Mesendoderm (in vitro differentiated cells): ENCODE measurements at regions not wholly inside any gene's neighbourhood (a gene's known extent, or its start where the extent isn't known, plus 50 kb on each side); places are given as distances from the start of the nearest gene placed in this dataset.

Experiments
- DNase-seq: peaks from one replicate; pipeline ENCODE4 v3.0.0; 2013
- H2AK5ac ChIP-seq: 2 replicates; pipeline ENCODE4 v1.6.1; 2013; ENCODE audit warnings: low read length, inconsistent platforms
- H2BK120ac ChIP-seq: 2 replicates; pipeline ENCODE4 v1.6.1; 2013; ENCODE audit warnings: low read depth, mild to moderate bottlenecking, low read length, moderate library complexity, mixed read lengths
- H2BK15ac ChIP-seq: replicated peaks from 2 replicates; pipeline ENCODE4 v1.6.1; 2013; ENCODE audit warnings: low read depth, mild to moderate bottlenecking, moderate library complexity
- H2BK5ac ChIP-seq: 2 replicates; pipeline ENCODE4 v1.6.1; 2013; ENCODE audit warnings: low read length, inconsistent platforms
- H3K18ac ChIP-seq: 2 replicates; pipeline ENCODE4 v1.6.1; 2013; ENCODE audit warnings: mild to moderate bottlenecking, low read length, mixed read lengths
- H3K23ac ChIP-seq: one replicate; pipeline ENCODE4 v1.6.1; 2013; ENCODE audit warnings: low read length
- H3K27ac ChIP-seq: 2 replicates; pipeline ENCODE4 v1.5.1; 2013; ENCODE audit warnings: low read depth, mild to moderate bottlenecking, inconsistent platforms, low read length, moderate library complexity
- H3K27me3 ChIP-seq: 2 replicates; pipeline ENCODE4 v1.6.1; 2013; ENCODE audit warnings: low read length, control low read depth, mild to moderate bottlenecking, inconsistent platforms; ENCODE audit not compliant: insufficient read depth, poor library complexity
- H3K36me3 ChIP-seq: 2 replicates; pipeline ENCODE4 v1.6.1; 2013; ENCODE audit warnings: low read length, inconsistent platforms; ENCODE audit not compliant: control insufficient read depth, insufficient read depth
- H3K4ac ChIP-seq: one replicate; pipeline ENCODE4 v1.6.1; 2013; ENCODE audit warnings: low read depth, mild to moderate bottlenecking, low read length, moderate library complexity
- H3K4me1 ChIP-seq: 2 replicates; pipeline ENCODE4 v1.6.1; 2013; ENCODE audit warnings: low read depth, low read length, inconsistent platforms; ENCODE audit not compliant: control insufficient read depth
- H3K4me2 ChIP-seq: 2 replicates; pipeline ENCODE4 v1.6.1; 2013; ENCODE audit warnings: low read length
- H3K4me3 ChIP-seq: 2 replicates; pipeline ENCODE4 v1.5.1; 2013; ENCODE audit warnings: mild to moderate bottlenecking, low read length
- H3K56ac ChIP-seq: one replicate; pipeline ENCODE4 v1.6.1; 2013; ENCODE audit warnings: low read length
- H3K79me1 ChIP-seq: 2 replicates; pipeline ENCODE4 v1.6.1; 2013; ENCODE audit warnings: low read length, inconsistent platforms
- H3K79me2 ChIP-seq: 2 replicates; pipeline ENCODE4 v1.6.1; 2013; ENCODE audit warnings: mild to moderate bottlenecking, low read length; ENCODE audit not compliant: control insufficient read depth, insufficient read depth
- H3K9ac ChIP-seq: 2 replicates; pipeline ENCODE4 v1.6.1; 2013; ENCODE audit warnings: low read length, inconsistent platforms
- H4K5ac ChIP-seq: one replicate; pipeline ENCODE4 v1.6.1; 2013; ENCODE audit warnings: low read length
- H4K8ac ChIP-seq: one replicate; pipeline ENCODE4 v1.6.1; 2013; ENCODE audit warnings: low read depth, mild to moderate bottlenecking, control low read depth, low read length, moderate library complexity
- WGBS: extraction: QIAGEN DNeasy Blood & Tissue Kit; methylation state at CpG from one replicate; pipeline ENCODE4 v1.1.7; 2013; ENCODE audit warnings: low lambda C conversion rate, missing lambda C conversion rate; ENCODE audit not compliant: insufficient coverage; ENCODE audit errors: extremely low coverage; 5-methylcytosine and 5-hydroxymethylcytosine counted together

- no peak overlapping the region for H4K5ac ChIP-seq
- no peak overlapping the region for H3K4ac ChIP-seq
- H4K8ac ChIP-seq, result no peak overlapping the region
- H2BK15ac ChIP-seq, result no peak overlapping the region
- H3K27me3 ChIP-seq, result no peaks in the 10 kb centered on the region
- no peak overlapping the region for H3K23ac ChIP-seq
- H3K18ac ChIP-seq, result no peak overlapping the region
- no peak overlapping the region for H3K9ac ChIP-seq
- no peak overlapping the region for H3K56ac ChIP-seq
- H2BK5ac ChIP-seq, result no peak overlapping the region
- H3K4me1 ChIP-seq, result no peaks in the 10 kb centered on the region
- no CpG with 5 or more reads among the region's 1 CpG for WGBS
- H3K79me1 ChIP-seq, result no peaks in the 10 kb centered on the region
- no peak overlapping the region for H3K4me2 ChIP-seq
- H2BK120ac ChIP-seq, result no peak overlapping the region
- H2AK5ac ChIP-seq, result no peak overlapping the region
- no peaks in the 10 kb centered on the region for H3K36me3 ChIP-seq
- no peak overlapping the region for H3K27ac ChIP-seq
- DNase-seq, result no peak
- H3K4me3 ChIP-seq, result no peak overlapping the region
- H3K79me2 ChIP-seq, result no peaks in the 10 kb centered on the region
These were observed 344.5 kb downstream of the LMX1A start for GRCh38 chr1:165011991-165012531.

- Histone ChIP-seq H2BK5ac (no peak overlapping the region), H2BK15ac (no peak overlapping the region), H3K79me2 (no peaks in the 10 kb centered on the region), H3K27me3 (no peaks in the 10 kb centered on the region), H3K23ac (no peak overlapping the region), H3K4me1 (no peaks in the 10 kb centered on the region), H2BK120ac (no peak overlapping the region), H4K5ac (no peak overlapping the region), H3K4ac (no peak overlapping the region), H4K8ac (no peak overlapping the region), H3K18ac (no peak overlapping the region), H3K79me1 (no peaks in the 10 kb centered on the region), H3K4me2 (no peak overlapping the region), H3K27ac (no peak overlapping the region), H3K9ac (no peak overlapping the region), H3K4me3 (no peak overlapping the region), H2AK5ac (no peak overlapping the region), H3K36me3 (no peaks in the 10 kb centered on the region), H3K56ac (no peak overlapping the region)
- WGBS, result no CpG with 5 or more reads among the region's 1 CpG
- no peak for DNase-seq
These were observed 345.3 kb downstream of the LMX1A start for GRCh38 chr1:165011186-165011585.

- Histone ChIP-seq H3K79me2 (no peaks in the 10 kb centered on the region), H3K4me2 (no peak overlapping the region), H3K79me1 (no peaks in the 10 kb centered on the region), H3K27me3 (no peaks in the 10 kb centered on the region), H3K18ac (no peak overlapping the region), H3K23ac (no peak overlapping the region), H2BK5ac (no peak overlapping the region), H3K9ac (no peak overlapping the region), H4K8ac (no peak overlapping the region), H3K36me3 (no peaks in the 10 kb centered on the region), H2AK5ac (no peak overlapping the region), H3K4me1 (no peaks in the 10 kb centered on the region), H4K5ac (no peak overlapping the region), H3K27ac (no peak overlapping the region), H3K4ac (no peak overlapping the region), H3K4me3 (no peak overlapping the region), H2BK120ac (no peak overlapping the region), H3K56ac (no peak overlapping the region), H2BK15ac (no peak overlapping the region)
- no CpG with 5 or more reads among the region's 3 CpGs for WGBS
- DNase-seq, result no peak
These were observed 346.0 kb downstream of the LMX1A start for GRCh38 chr1:165010418-165011070.

GRCh38 chr1:165006831-165007230 lies 349.7 kb downstream of the LMX1A start:
- no peak overlapping the region for H2BK5ac ChIP-seq
- no peaks in the 10 kb centered on the region for H3K36me3 ChIP-seq
- 100% methylated on average over 1 of the region's 7 CpGs for WGBS
- H2BK120ac ChIP-seq, result no peak overlapping the region
- no peak overlapping the region for H3K4ac ChIP-seq
- H3K9ac ChIP-seq, result no peak overlapping the region
- no peaks in the 10 kb centered on the region for H3K79me2 ChIP-seq
- H2BK15ac ChIP-seq, result no peak overlapping the region
- no peak overlapping the region for H3K23ac ChIP-seq
- H4K5ac ChIP-seq, result no peak overlapping the region
- H3K27ac ChIP-seq, result no peak overlapping the region
- no peak overlapping the region for H3K4me2 ChIP-seq
- no peak overlapping the region for H4K8ac ChIP-seq
- H3K27me3 ChIP-seq, result no peaks in the 10 kb centered on the region
- no peak overlapping the region for H2AK5ac ChIP-seq
- no peak overlapping the region for H3K4me3 ChIP-seq
- no peak overlapping the region for H3K18ac ChIP-seq
- no peak overlapping the region for H3K56ac ChIP-seq
- DNase-seq, result no peak
- no peaks in the 10 kb centered on the region for H3K4me1 ChIP-seq
- no peaks in the 10 kb centered on the region for H3K79me1 ChIP-seq

- no peak for DNase-seq
- Histone ChIP-seq H2BK15ac (no peak overlapping the region), H3K56ac (no peak overlapping the region), H4K8ac (no peak overlapping the region), H3K79me2 (no peaks in the 10 kb centered on the region), H2BK120ac (no peak overlapping the region), H3K4me3 (no peak overlapping the region), H3K18ac (no peak overlapping the region), H4K5ac (no peak overlapping the region), H3K4me1 (no peaks in the 10 kb centered on the region), H3K36me3 (no peaks in the 10 kb centered on the region), H3K27me3 (no peaks in the 10 kb centered on the region), H3K27ac (no peak overlapping the region), H3K79me1 (no peaks in the 10 kb centered on the region), H3K4me2 (no peak overlapping the region), H2AK5ac (no peak overlapping the region), H3K23ac (no peak overlapping the region), H3K4ac (no peak overlapping the region), H3K9ac (no peak overlapping the region), H2BK5ac (no peak overlapping the region)
- WGBS, result no CpG with 5 or more reads among the region's 5 CpGs
These were observed 357.4 kb downstream of the LMX1A start for GRCh38 chr1:164999146-164999545.

GRCh38 chr1:164991763-164992314 lies 364.7 kb downstream of the LMX1A start:
- no peak overlapping the region for H2AK5ac ChIP-seq
- WGBS, result no CpG with 5 or more reads among the region's 6 CpGs
- H3K4me2 ChIP-seq, result no peak overlapping the region

More at GRCh38 chr1:164991763-164992314, 364.7 kb downstream of the LMX1A start:
- no peak overlapping the region for H3K9ac ChIP-seq
- no peak overlapping the region for H3K18ac ChIP-seq
- no peak overlapping the region for H2BK5ac ChIP-seq
- no peaks in the 10 kb centered on the region for H3K79me2 ChIP-seq
- no peaks in the 10 kb centered on the region for H3K79me1 ChIP-seq
- H3K4me1 ChIP-seq, result no peaks in the 10 kb centered on the region
- H3K4me3 ChIP-seq, result no peak overlapping the region
- no peak overlapping the region for H3K27ac ChIP-seq
- no peak for DNase-seq
- no peak overlapping the region for H4K8ac ChIP-seq
- no peak overlapping the region for H3K23ac ChIP-seq
- H2BK120ac ChIP-seq, result no peak overlapping the region
- no peak overlapping the region for H3K4ac ChIP-seq
- no peak overlapping the region for H2BK15ac ChIP-seq
- H4K5ac ChIP-seq, result no peak overlapping the region
- H3K36me3 ChIP-seq, result no peaks in the 10 kb centered on the region
- no peak overlapping the region for H3K56ac ChIP-seq
- no peaks in the 10 kb centered on the region for H3K27me3 ChIP-seq
